Activated B cell treated with CpG ODN at 0.5 μM for 24 hours (primary cell): ENCODE measurements at regions not wholly inside any gene's neighbourhood (a gene's known extent, or its start where the extent isn't known, plus 50 kb on each side); places are given as distances from the start of the nearest gene placed in this dataset.

Experiments used
- ATAC-seq: fragments of 200-7000 bp; cut with Tn5 transposase; one replicate; pipeline ENCODE4 v1.10.0; 2021; ENCODE audit warnings: low read depth, mild to moderate bottlenecking, moderate library complexity
- CTCF ChIA-PET: fragments of 350-600 bp; sonication (Branson Sonifier 250); formaldehyde crosslinking; loops from one replicate; lab custom pipeline; 2021; ENCODE audit warnings: antibody characterized with exemption; lab: Charles Lee
- POLR2A ChIA-PET: fragments of 350-600 bp; sonication (Branson Sonifier 250); formaldehyde crosslinking; loops from one replicate; lab custom pipeline; 2021; ENCODE audit warnings: antibody characterized with exemption; lab: Charles Lee
- DNase-seq: peaks from one replicate; pipeline ENCODE4 v3.0.0; 2022
- H3K27ac Mint-ChIP-seq: one replicate; pipeline ENCODE4 v1.8.0; 2020; ENCODE audit warnings: mixed read lengths
- H3K27me3 Mint-ChIP-seq: one replicate; pipeline ENCODE4 v1.8.0; 2021; ENCODE audit warnings: mixed read lengths
- H3K36me3 Mint-ChIP-seq: one replicate; pipeline ENCODE4 v1.8.0; 2021; ENCODE audit warnings: low read depth, mixed read lengths
- H3K4me1 Mint-ChIP-seq: one replicate; pipeline ENCODE4 v1.8.0; 2021; ENCODE audit warnings: mixed read lengths
- H3K4me3 Mint-ChIP-seq: one replicate; pipeline ENCODE4 v1.8.0; 2020; ENCODE audit warnings: mild to moderate bottlenecking, mixed read lengths
- H3K9me3 Mint-ChIP-seq: one replicate; pipeline ENCODE4 v1.8.0; 2020; ENCODE audit warnings: mixed read lengths
- CTCF ChIP-seq: fragments of 200-600 bp; IDR thresholded peaks from one replicate; pipeline ENCODE4 v1.8.0; 2022; ENCODE audit warnings: antibody characterized with exemption, mild to moderate bottlenecking
- intact Hi-C: fragments of 100-400 bp; cut with micrococcal nuclease; formaldehyde crosslinking; loops from one replicate; pipeline ENCODE4 v1.15.1; 2024

- Mint-ChIP-seq H3K4me1 (no peaks in the 10 kb centered on the region), H3K27me3 (no peaks in the 10 kb centered on the region), H3K27ac (no peak overlapping the region), H3K36me3 (no peaks in the 10 kb centered on the region), H3K4me3 (no peak overlapping the region), H3K9me3 (no peaks in the 10 kb centered on the region)
- ATAC-seq (no peak), DNase-seq (no peak)
- TF ChIP-seq CTCF: no peak
- POLR2A ChIA-PET: no interaction called here
- intact Hi-C loops: no loop called here
- CTCF ChIA-PET: no interaction called here
Observed at GRCh38 chr5:60136841-60137240, 243.3 kb upstream of the PDE4D start.

GRCh38 chr5:60131504-60131903, 238.0 kb upstream of the PDE4D start:
- ChIA-PET POLR2A (no interaction called here), CTCF (no interaction called here)
- no peaks in the 10 kb centered on the region for H3K4me1 Mint-ChIP-seq
- intact Hi-C loops: no loop called here
- no peak overlapping the region for H3K27ac Mint-ChIP-seq
- H3K36me3 Mint-ChIP-seq: no peaks in the 10 kb centered on the region
- H3K9me3 Mint-ChIP-seq: no peaks in the 10 kb centered on the region
- ATAC-seq: no peak
- no peaks in the 10 kb centered on the region for H3K27me3 Mint-ChIP-seq
- no peak overlapping the region for H3K4me3 Mint-ChIP-seq
- TF ChIP-seq CTCF: no peak
- DNase-seq: no peak

GRCh38 chr5:60125636-60126035, 232.1 kb upstream of the PDE4D start:
- POLR2A ChIA-PET: no interaction called here
- no peaks in the 10 kb centered on the region for H3K27me3 Mint-ChIP-seq
- H3K9me3 Mint-ChIP-seq: no peaks in the 10 kb centered on the region
- intact Hi-C loops: no loop called here
- H3K4me3 Mint-ChIP-seq: no peak overlapping the region
- no peak overlapping the region for H3K27ac Mint-ChIP-seq
- no peak for TF ChIP-seq CTCF
- H3K36me3 Mint-ChIP-seq: no peaks in the 10 kb centered on the region
- no peak for ATAC-seq
- DNase-seq: no peak
- H3K4me1 Mint-ChIP-seq: no peaks in the 10 kb centered on the region
- CTCF ChIA-PET: no interaction called here

GRCh38 chr5:60102961-60103693, 209.6 kb upstream of the PDE4D start:
- intact Hi-C loops: no loop called here
- Mint-ChIP-seq H3K27ac (no peak overlapping the region), H3K27me3 (no peaks in the 10 kb centered on the region), H3K4me1 (no peaks in the 10 kb centered on the region), H3K9me3 (peaks cover 3% of the 10 kb centered on the region), H3K4me3 (no peak overlapping the region), H3K36me3 (no peaks in the 10 kb centered on the region)
- DNase-seq (no peak), ATAC-seq (no peak)
- no peak for TF ChIP-seq CTCF
- ChIA-PET POLR2A (no interaction called here), CTCF (no interaction called here)

DNA sequence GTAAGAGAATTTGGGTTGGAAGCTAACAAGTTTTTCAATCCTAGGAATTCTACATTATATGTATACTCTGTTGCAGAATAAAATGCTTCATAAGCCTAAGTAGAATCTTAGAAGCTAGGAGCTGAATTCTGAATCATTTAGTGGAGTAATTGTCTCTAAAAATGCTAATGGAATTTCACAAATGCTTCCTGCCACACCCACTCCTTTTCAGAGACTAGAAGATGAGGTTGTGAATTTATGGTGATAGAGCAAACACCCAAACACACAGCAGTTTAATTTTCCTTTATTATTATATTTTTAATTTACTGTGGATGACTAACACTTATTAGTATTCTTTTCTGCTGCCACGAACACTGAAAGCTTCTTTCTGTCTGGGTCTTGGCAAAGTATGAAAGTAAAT, 208.0 kb upstream of the PDE4D start:
- ChIA-PET POLR2A (no interaction called here), CTCF (no interaction called here)
- ATAC-seq (no peak), DNase-seq (no peak)
- TF ChIP-seq CTCF: no peak
- no peak overlapping the region for H3K27ac Mint-ChIP-seq
- H3K4me1 Mint-ChIP-seq: no peaks in the 10 kb centered on the region
- no peak overlapping the region for H3K4me3 Mint-ChIP-seq
- no peaks in the 10 kb centered on the region for H3K27me3 Mint-ChIP-seq
- H3K9me3 Mint-ChIP-seq: peaks cover 3% of the 10 kb centered on the region
- H3K36me3 Mint-ChIP-seq: no peaks in the 10 kb centered on the region
- intact Hi-C loops: no loop called here
